ENCODE measurements at regions not wholly inside any gene's neighbourhood (a gene's known extent, or its start where the extent isn't known, plus 50 kb on each side); places are given as distances from the start of the nearest gene placed in this dataset.

GRCh38 chr5:160968480-160968879, 116.5 kb upstream of the ATP10B start:
- intact Hi-C loops (cut with DNase I; ENCODE audit: low total_unique reads): no loop called here
- no peak for TF ChIP-seq CTCF (IDR thresholded peaks at IDR 0.05)
- no peak for TF ChIP-seq POLR2A (IDR thresholded peaks at IDR 0.05)
- 53 to 55% methylated on average over 6 of the region's 6 CpGs for WGBS, 2 donors
- DNase-seq (ENCODE audit: low spot score in 2 of 2): peak in 1 of 2 donors; percentile 20
- H3K4me3 ChIP-seq (ENCODE audit: low read depth, poor library complexity, severe bottlenecking): no peak overlapping the region

- intact Hi-C loops (cut with DNase I; ENCODE audit: low total_unique reads): no loop called here
- H3K4me3 ChIP-seq (ENCODE audit: low read depth, poor library complexity, severe bottlenecking): no peak overlapping the region
- TF ChIP-seq POLR2A (IDR thresholded peaks at IDR 0.05) (no peak), CTCF (IDR thresholded peaks at IDR 0.05) (no peak)
- no peak for DNase-seq (ENCODE audit: low spot score in 2 of 2)
- 77 to 82% methylated on average over 2 of the region's 2 CpGs for WGBS, 2 donors
These were observed 114.9 kb upstream of the ATP10B start for GRCh38 chr5:160966921-160967320.

- DNase-seq (ENCODE audit: low spot score in 2 of 2): no peak
- TF ChIP-seq POLR2A (IDR thresholded peaks at IDR 0.05): no peak
- TF ChIP-seq CTCF (IDR thresholded peaks at IDR 0.05): no peak
- WGBS, 2 donors: 70 to 74% methylated on average over 2 of the region's 2 CpGs
- H3K4me3 ChIP-seq (ENCODE audit: low read depth, poor library complexity, severe bottlenecking): no peak overlapping the region
- intact Hi-C loops (cut with DNase I; ENCODE audit: low total_unique reads): no loop called here
These were observed 109.8 kb upstream of the ATP10B start for GRCh38 chr5:160961761-160962160.

DNA sequence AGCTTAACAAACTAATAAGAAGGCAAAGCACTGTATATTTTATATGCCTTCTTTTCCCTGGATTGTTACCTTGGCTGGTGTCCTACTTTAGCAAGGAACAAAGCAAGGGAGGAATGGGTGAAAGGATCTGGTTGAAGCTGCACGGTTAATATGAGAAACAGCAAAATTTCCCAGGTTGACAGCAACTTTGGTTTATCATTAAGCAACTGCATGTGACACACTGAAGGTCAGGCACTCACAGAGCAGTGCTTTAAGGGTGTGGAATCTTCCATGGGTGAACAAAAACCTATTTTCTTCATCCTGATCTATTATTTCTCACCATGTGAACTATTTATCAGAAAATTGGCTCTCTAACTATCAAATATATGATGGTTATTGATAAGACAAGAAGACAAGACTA, 109.0 kb upstream of the ATP10B start:
- no peak for TF ChIP-seq POLR2A (IDR thresholded peaks at IDR 0.05)
- no peak for TF ChIP-seq CTCF (IDR thresholded peaks at IDR 0.05)
- H3K4me3 ChIP-seq (ENCODE audit: low read depth, poor library complexity, severe bottlenecking): no peak overlapping the region
- no peak for DNase-seq (ENCODE audit: low spot score in 2 of 2)
- 17 to 28% methylated on average over 1 of the region's 1 CpG for WGBS, 2 donors
- intact Hi-C loops (cut with DNase I; ENCODE audit: low total_unique reads): no loop called here

GRCh38 chr5:160960592-160960991, 108.6 kb upstream of the ATP10B start:
- WGBS, 2 donors: 22 to 27% methylated on average over 2 of the region's 2 CpGs
- H3K4me3 ChIP-seq (ENCODE audit: low read depth, poor library complexity, severe bottlenecking): no peak overlapping the region
- no peak for TF ChIP-seq CTCF (IDR thresholded peaks at IDR 0.05)
- no peak for TF ChIP-seq POLR2A (IDR thresholded peaks at IDR 0.05)
- DNase-seq (ENCODE audit: low spot score in 2 of 2): no peak
- intact Hi-C loops (cut with DNase I; ENCODE audit: low total_unique reads): no loop called here

DNA sequence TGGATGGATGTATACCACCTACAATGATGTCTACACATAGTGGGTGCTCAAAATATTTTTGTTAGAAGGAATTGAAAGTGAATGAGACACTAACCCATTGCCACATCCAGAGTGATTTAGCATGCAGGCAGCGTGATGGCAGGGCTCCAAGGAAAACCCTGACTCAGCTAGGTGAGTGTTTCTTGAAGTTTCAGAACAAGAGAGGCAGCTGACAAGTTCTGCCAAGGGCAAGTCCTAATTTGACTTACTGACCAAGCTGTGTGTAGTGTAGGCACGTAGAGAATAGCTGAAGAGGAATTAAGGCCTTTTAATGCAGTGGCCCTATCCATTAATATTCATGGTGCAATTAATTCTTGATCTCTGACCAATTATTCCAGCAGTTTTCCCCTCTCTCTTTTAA, 107.8 kb upstream of the ATP10B start:
- no peak overlapping the region for H3K4me3 ChIP-seq (ENCODE audit: low read depth, poor library complexity, severe bottlenecking)
- 40 to 46% methylated on average over 2 of the region's 2 CpGs for WGBS, 2 donors
- TF ChIP-seq POLR2A (IDR thresholded peaks at IDR 0.05) (no peak), CTCF (IDR thresholded peaks at IDR 0.05) (no peak)
- DNase-seq (ENCODE audit: low spot score in 2 of 2): peak in 1 of 2 donors; percentile 64
- intact Hi-C loops (cut with DNase I; ENCODE audit: low total_unique reads): no loop called here

Data from lower leg skin (tissue), 4 donors.